Activated CD4-positive, alpha-beta T cell treated with anti-CD3 and anti-CD28 coated beads, Interleukin-2, Interleukin-6, amounts not matched to agents 100 ng/mL and 50 ng/mL, durations not matched to agents 16 hours and 8 hours (primary cell): ENCODE measurements at regions not wholly inside any gene's neighbourhood (a gene's known extent, or its start where the extent isn't known, plus 50 kb on each side); places are given as distances from the start of the nearest gene placed in this dataset.

Source experiments
- DNase-seq: peaks from one replicate; pipeline ENCODE4 v3.0.0-alpha.2; 2020

GRCh38 chr10:3723766-3724165, 61.2 kb downstream of the KLF6 start:
- DNase-seq, result no peak

GRCh38 chr10:3720228-3721019, 64.6 kb downstream of the KLF6 start:
- DNase-seq, result peak; percentile 28

- DNase-seq, result no peak
These were observed 65.8 kb downstream of the KLF6 start for GRCh38 chr10:3719024-3719843.

- no peak for DNase-seq
These were observed 68.9 kb downstream of the KLF6 start for GRCh38 chr10:3716093-3716492.

GRCh38 chr10:3714967-3715366, 70.0 kb downstream of the KLF6 start:
- DNase-seq, result peak; percentile 34

- DNase-seq, result no peak
These were observed 70.5 kb downstream of the KLF6 start for GRCh38 chr10:3714531-3714930.

- DNase-seq, result no peak
These were observed 72.3 kb downstream of the KLF6 start for GRCh38 chr10:3712707-3713106.

- DNase-seq, result no peak
These were observed 73.1 kb downstream of the KLF6 start for GRCh38 chr10:3711918-3712317.

- DNase-seq, result no peak
These were observed 74.2 kb downstream of the KLF6 start for GRCh38 chr10:3710764-3711163.

GRCh38 chr10:3709456-3710060, 75.5 kb downstream of the KLF6 start:
- DNase-seq, result no peak

- DNase-seq, result peak; percentile 37
These were observed 76.2 kb downstream of the KLF6 start for GRCh38 chr10:3708852-3709251.

GRCh38 chr10:3704565-3705325, 80.3 kb downstream of the KLF6 start:
- no peak for DNase-seq

GRCh38 chr10:3702569-3702968, 82.4 kb downstream of the KLF6 start:
- no peak for DNase-seq

GRCh38 chr10:3702056-3702546, 82.9 kb downstream of the KLF6 start:
- DNase-seq, result no peak

- DNase-seq, result no peak
These were observed 83.5 kb downstream of the KLF6 start for GRCh38 chr10:3701491-3701890.

GRCh38 chr10:3700531-3701076, 84.4 kb downstream of the KLF6 start:
- no peak for DNase-seq

GRCh38 chr10:3699916-3700315, 85.1 kb downstream of the KLF6 start:
- DNase-seq, result no peak

GRCh38 chr10:3698312-3698711, 86.7 kb downstream of the KLF6 start:
- DNase-seq, result no peak

GRCh38 chr10:3693698-3694080, 91.3 kb downstream of the KLF6 start:
- DNase-seq, result no peak

GRCh38 chr10:3693022-3693697, 91.8 kb downstream of the KLF6 start:
- DNase-seq, result no peak

- no peak for DNase-seq
These were observed 92.5 kb downstream of the KLF6 start for GRCh38 chr10:3692387-3692999.

GRCh38 chr10:3691482-3691881, 93.5 kb downstream of the KLF6 start:
- no peak for DNase-seq
